HL-60 (cell line): ENCODE measurements at regions not wholly inside any gene's neighbourhood (a gene's known extent, or its start where the extent isn't known, plus 50 kb on each side); places are given as distances from the start of the nearest gene placed in this dataset.

Experiments
- GABPA ChIP-seq: IDR thresholded peaks from 2 replicates; pipeline ENCODE4 v1.6.1; 2012; ENCODE audit warnings: low read depth
- TF ChIP-seq, protein P1 (sequence below): IDR thresholded peaks from one replicate; pipeline ENCODE4 v1.5.1; 2011; ENCODE audit warnings: low read length, control low read depth, inconsistent platforms; ENCODE audit not compliant: insufficient read depth
- TF ChIP-seq, protein P2 (sequence below): IDR thresholded peaks from 2 replicates; pipeline ENCODE4 v1.6.1; 2012; ENCODE audit warnings: low read depth; ENCODE audit not compliant: insufficient replicate concordance

DNA sequence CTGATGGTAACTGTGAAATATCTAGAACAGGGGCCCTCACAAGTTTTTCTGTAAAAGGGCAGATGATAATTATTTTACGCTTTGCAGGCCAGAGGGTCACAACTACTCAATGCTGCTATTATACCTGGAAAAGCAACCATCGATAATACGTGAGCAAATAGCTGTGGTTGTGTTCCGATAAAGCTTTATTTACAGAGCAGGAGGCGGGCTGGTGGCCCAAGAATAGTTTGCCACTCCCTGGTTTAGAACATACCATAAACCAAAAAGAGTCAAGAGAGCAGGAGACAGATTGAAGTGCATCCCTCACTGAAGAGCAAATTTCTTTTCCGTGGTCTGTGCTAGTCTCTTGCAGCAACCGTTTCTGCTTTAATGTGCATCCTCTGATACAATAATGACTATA is 77.9 kb upstream of the DYNLRB2 start:
- TF ChIP-seq, protein P1, sequence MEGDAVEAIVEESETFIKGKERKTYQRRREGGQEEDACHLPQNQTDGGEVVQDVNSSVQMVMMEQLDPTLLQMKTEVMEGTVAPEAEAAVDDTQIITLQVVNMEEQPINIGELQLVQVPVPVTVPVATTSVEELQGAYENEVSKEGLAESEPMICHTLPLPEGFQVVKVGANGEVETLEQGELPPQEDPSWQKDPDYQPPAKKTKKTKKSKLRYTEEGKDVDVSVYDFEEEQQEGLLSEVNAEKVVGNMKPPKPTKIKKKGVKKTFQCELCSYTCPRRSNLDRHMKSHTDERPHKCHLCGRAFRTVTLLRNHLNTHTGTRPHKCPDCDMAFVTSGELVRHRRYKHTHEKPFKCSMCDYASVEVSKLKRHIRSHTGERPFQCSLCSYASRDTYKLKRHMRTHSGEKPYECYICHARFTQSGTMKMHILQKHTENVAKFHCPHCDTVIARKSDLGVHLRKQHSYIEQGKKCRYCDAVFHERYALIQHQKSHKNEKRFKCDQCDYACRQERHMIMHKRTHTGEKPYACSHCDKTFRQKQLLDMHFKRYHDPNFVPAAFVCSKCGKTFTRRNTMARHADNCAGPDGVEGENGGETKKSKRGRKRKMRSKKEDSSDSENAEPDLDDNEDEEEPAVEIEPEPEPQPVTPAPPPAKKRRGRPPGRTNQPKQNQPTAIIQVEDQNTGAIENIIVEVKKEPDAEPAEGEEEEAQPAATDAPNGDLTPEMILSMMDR = no peak
- TF ChIP-seq, protein P2, sequence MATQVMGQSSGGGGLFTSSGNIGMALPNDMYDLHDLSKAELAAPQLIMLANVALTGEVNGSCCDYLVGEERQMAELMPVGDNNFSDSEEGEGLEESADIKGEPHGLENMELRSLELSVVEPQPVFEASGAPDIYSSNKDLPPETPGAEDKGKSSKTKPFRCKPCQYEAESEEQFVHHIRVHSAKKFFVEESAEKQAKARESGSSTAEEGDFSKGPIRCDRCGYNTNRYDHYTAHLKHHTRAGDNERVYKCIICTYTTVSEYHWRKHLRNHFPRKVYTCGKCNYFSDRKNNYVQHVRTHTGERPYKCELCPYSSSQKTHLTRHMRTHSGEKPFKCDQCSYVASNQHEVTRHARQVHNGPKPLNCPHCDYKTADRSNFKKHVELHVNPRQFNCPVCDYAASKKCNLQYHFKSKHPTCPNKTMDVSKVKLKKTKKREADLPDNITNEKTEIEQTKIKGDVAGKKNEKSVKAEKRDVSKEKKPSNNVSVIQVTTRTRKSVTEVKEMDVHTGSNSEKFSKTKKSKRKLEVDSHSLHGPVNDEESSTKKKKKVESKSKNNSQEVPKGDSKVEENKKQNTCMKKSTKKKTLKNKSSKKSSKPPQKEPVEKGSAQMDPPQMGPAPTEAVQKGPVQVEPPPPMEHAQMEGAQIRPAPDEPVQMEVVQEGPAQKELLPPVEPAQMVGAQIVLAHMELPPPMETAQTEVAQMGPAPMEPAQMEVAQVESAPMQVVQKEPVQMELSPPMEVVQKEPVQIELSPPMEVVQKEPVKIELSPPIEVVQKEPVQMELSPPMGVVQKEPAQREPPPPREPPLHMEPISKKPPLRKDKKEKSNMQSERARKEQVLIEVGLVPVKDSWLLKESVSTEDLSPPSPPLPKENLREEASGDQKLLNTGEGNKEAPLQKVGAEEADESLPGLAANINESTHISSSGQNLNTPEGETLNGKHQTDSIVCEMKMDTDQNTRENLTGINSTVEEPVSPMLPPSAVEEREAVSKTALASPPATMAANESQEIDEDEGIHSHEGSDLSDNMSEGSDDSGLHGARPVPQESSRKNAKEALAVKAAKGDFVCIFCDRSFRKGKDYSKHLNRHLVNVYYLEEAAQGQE = no peak
- TF ChIP-seq GABPA = no peak
